ENCODE measurements at regions not wholly inside any gene's neighbourhood (a gene's known extent, or its start where the extent isn't known, plus 50 kb on each side); places are given as distances from the start of the nearest gene placed in this dataset.

DNA sequence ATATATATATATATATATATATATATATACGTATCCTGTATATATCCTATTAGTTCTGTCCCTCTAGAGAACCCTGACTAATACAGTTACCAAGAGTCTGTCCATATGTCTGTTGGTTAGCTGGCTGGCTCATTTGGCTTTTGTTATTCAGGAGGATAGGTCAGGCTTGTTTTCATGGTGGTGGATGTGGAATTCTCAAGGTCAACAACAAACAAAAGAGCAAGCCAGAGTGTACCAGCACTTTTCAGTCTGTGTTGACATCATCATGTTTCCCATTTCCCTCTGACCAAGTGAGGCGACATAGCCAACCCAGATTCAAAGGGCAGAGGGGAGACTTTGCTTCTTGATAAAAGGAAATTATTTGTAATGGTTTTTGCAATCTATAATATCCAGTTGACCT lies 88.5 kb upstream of the PTCHD4 start:
- peaks cover 9% of the 10 kb centered on the region for H3K4me1 ChIP-seq (ENCODE audit: control insufficient read depth, insufficient read depth, low read length)
- no peak overlapping the region for H3K4me3 ChIP-seq (ENCODE audit: low read depth, low read length)
- no peaks in the 10 kb centered on the region for H3K9me3 ChIP-seq (ENCODE audit: control insufficient read depth, insufficient read depth, low read length)

DNA sequence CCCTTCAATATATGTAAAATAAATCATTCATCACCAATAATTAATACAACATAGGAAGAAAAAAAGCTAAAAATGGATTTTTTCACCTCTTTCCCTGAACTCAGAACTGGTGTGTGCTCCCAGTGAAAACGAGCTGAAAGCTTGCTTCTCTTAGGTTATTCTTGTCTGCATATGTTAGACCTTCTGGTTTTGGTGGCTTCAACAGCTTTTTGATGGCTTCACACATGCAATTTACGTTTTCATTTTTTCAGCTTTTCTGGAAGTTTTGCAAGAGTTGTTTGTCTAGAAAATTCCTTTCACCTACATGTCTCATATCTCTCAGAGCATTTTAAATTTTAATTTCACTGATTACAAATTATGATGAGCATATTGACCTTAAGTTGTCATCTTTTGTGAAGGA lies 86.9 kb upstream of the PTCHD4 start:
- no peaks in the 10 kb centered on the region for H3K36me3 ChIP-seq (ENCODE audit: control insufficient read depth, insufficient read depth, low read length)
- no peaks in the 10 kb centered on the region for H3K27me3 ChIP-seq (ENCODE audit: control insufficient read depth, insufficient read depth, low read length)
- peaks cover 3% of the 10 kb centered on the region for H3K4me1 ChIP-seq (ENCODE audit: control insufficient read depth, insufficient read depth, low read length)
- H3K9me3 ChIP-seq (ENCODE audit: control insufficient read depth, insufficient read depth, low read length), result no peaks in the 10 kb centered on the region
- no peak overlapping the region for H3K9ac ChIP-seq (ENCODE audit: low read depth, low read length)
- no peak overlapping the region for H3K4me3 ChIP-seq (ENCODE audit: low read depth, low read length)

More for the DNA sequence above, 88.5 kb upstream of the PTCHD4 start:
- H3K27me3 ChIP-seq (ENCODE audit: control insufficient read depth, insufficient read depth, low read length), result no peaks in the 10 kb centered on the region
- H3K36me3 ChIP-seq (ENCODE audit: control insufficient read depth, insufficient read depth, low read length), result no peaks in the 10 kb centered on the region
- H3K9ac ChIP-seq (ENCODE audit: low read depth, low read length), result no peak overlapping the region

DNA sequence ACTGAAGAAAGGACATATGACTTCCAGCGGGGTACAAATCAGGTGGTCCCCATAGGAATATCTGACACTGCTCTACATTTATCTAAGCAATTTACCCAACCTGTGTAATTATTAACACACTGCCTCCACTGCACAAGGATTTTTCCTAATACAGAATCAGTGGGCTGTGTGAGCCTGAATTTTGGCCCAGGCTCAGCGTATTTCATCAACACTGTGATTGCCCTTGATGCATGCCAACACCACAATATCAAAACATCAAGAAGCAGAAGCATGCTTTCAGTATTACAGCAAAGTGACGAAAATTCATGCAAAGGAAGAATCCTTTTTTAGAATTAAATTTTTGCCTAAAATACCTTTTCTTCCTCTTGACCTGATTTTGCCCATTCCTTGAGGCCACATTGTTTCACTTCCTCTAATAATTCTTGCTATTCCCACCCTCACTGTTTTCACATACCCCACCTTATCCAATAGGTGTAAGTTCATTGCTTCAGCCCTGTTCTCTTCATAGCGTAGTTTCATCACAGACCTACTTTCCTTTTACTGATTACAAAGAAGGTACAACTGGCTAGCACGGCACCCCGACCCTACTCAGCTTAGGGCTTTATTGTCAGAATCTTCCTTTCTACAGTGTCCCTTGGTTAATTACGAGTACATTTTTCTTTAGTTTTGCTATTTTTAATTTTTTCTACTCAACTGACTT lies 83.7 kb upstream of the PTCHD4 start:
- Histone ChIP-seq H3K9ac (ENCODE audit: low read depth, low read length) (no peak overlapping the region), H3K4me3 (ENCODE audit: low read depth, low read length) (no peak overlapping the region), H3K36me3 (ENCODE audit: control insufficient read depth, insufficient read depth, low read length) (no peaks in the 10 kb centered on the region), H3K9me3 (ENCODE audit: control insufficient read depth, insufficient read depth, low read length) (no peaks in the 10 kb centered on the region), H3K4me1 (ENCODE audit: control insufficient read depth, insufficient read depth, low read length) (no peaks in the 10 kb centered on the region), H3K27me3 (ENCODE audit: control insufficient read depth, insufficient read depth, low read length) (no peaks in the 10 kb centered on the region)

DNA sequence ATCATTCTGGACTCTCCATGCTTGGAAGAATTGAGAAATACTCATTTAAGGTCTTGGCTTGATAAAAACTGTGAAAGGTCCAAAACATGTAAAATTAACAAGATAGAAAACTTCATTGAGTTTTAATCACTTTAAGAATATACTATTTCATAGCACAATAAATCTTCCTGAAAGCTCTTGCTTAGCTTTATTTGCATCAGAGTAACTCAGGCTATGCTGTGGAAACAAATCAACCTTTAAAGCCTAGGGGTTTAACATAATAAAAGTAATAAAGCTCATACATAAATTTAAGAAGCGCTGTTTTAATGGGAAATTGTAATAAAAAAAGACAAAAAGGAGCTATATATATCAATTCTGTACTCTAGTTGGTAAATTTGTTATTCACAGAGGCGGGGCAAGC lies 77.2 kb upstream of the PTCHD4 start:
- Histone ChIP-seq H3K27me3 (ENCODE audit: control insufficient read depth, insufficient read depth, low read length) (no peaks in the 10 kb centered on the region), H3K36me3 (ENCODE audit: control insufficient read depth, insufficient read depth, low read length) (no peaks in the 10 kb centered on the region), H3K9me3 (ENCODE audit: control insufficient read depth, insufficient read depth, low read length) (no peaks in the 10 kb centered on the region), H3K4me1 (ENCODE audit: control insufficient read depth, insufficient read depth, low read length) (peaks cover 4% of the 10 kb centered on the region), H3K9ac (ENCODE audit: low read depth, low read length) (no peak overlapping the region), H3K4me3 (ENCODE audit: low read depth, low read length) (no peak overlapping the region)

DNA sequence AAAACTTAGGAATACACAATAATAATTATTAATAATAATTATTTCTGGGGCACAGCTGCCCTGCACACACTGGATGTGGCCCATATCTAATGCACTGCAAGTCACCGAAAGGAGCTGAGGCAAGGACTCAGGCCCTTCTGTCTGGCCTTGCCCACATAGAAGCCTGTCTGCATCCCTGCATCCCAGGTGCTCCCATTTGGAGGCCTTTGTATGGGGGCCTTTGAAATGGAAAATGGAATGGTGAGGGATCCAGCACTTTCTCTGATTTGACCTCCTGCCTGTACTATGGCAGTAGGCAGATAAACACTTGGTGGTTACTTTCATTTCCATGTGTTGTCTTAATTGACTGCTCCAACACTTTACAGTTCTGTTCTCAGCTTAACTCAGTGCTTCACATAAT lies 75.7 kb upstream of the PTCHD4 start:
- no peak overlapping the region for H3K9ac ChIP-seq (ENCODE audit: low read depth, low read length)
- H3K9me3 ChIP-seq (ENCODE audit: control insufficient read depth, insufficient read depth, low read length), result no peaks in the 10 kb centered on the region
- H3K4me1 ChIP-seq (ENCODE audit: control insufficient read depth, insufficient read depth, low read length), result peaks cover 4% of the 10 kb centered on the region
- no peaks in the 10 kb centered on the region for H3K27me3 ChIP-seq (ENCODE audit: control insufficient read depth, insufficient read depth, low read length)
- no peaks in the 10 kb centered on the region for H3K36me3 ChIP-seq (ENCODE audit: control insufficient read depth, insufficient read depth, low read length)
- H3K4me3 ChIP-seq (ENCODE audit: low read depth, low read length), result no peak overlapping the region

DNA sequence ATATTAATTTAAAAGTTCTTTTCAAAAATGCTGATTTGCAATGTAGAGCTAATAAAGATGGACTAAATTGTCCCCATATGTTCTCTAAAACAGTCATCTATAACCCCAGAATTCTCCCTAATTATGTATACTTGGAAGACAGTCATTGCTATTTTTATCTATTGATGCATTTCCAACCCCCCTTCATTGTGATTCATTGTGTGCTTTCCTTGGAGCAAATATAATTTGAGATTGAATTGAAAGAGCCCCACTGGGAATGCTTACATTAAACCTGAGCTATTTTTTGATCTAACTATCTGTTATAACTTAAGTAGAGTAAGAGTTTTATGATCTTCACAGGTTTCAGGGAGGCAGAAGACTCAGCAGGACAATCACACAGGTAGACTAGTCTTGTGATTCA lies 73.7 kb upstream of the PTCHD4 start:
- H3K27me3 ChIP-seq (ENCODE audit: control insufficient read depth, insufficient read depth, low read length), result no peaks in the 10 kb centered on the region
- no peak overlapping the region for H3K9ac ChIP-seq (ENCODE audit: low read depth, low read length)
- H3K36me3 ChIP-seq (ENCODE audit: control insufficient read depth, insufficient read depth, low read length), result no peaks in the 10 kb centered on the region
- H3K4me3 ChIP-seq (ENCODE audit: low read depth, low read length), result no peak overlapping the region
- peaks cover 4% of the 10 kb centered on the region for H3K4me1 ChIP-seq (ENCODE audit: control insufficient read depth, insufficient read depth, low read length)
- no peaks in the 10 kb centered on the region for H3K9me3 ChIP-seq (ENCODE audit: control insufficient read depth, insufficient read depth, low read length)

DNA sequence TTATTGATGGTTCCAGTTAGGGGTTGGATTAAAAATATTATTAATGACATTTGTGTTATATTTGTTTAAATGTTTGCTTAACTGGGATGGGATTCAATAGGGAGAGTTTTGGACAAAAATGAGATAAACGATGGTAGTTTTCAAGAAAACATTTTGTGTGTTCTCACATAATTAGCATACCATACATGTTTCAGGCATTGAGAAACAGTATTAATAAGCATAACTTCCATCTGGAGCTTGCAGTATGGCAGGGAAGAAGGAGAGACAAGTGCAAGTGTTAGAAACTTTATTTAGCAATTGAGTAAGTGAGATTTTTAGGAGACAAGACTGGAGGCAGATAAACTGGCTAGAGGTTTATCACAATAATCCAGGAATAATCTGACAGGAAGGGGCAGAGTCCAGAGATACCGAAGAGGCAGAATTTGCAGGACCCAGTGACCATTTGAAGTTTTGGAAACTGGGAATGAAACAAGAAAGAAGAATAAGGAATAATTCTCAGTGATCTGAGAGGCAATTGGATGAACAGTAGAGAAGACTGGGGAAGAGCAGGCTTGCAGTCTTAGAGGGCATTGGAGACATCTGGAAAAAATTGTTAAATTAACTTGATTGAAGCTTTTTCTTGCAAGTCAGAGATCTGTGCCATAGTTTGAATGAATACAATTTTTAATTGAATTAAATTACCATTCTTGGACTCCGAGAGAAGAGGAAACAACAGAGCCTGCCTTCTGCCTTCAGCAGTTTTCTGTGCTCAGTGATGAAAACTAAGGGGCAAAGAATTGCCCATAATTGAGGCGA lies 73.0 kb upstream of the PTCHD4 start:
- no peaks in the 10 kb centered on the region for H3K27me3 ChIP-seq (ENCODE audit: control insufficient read depth, insufficient read depth, low read length)
- no peak overlapping the region for H3K9ac ChIP-seq (ENCODE audit: low read depth, low read length)
- no peaks in the 10 kb centered on the region for H3K36me3 ChIP-seq (ENCODE audit: control insufficient read depth, insufficient read depth, low read length)
- H3K4me3 ChIP-seq (ENCODE audit: low read depth, low read length), result no peak overlapping the region
- H3K4me1 ChIP-seq (ENCODE audit: control insufficient read depth, insufficient read depth, low read length), result peaks cover 4% of the 10 kb centered on the region
- no peaks in the 10 kb centered on the region for H3K9me3 ChIP-seq (ENCODE audit: control insufficient read depth, insufficient read depth, low read length)

DNA sequence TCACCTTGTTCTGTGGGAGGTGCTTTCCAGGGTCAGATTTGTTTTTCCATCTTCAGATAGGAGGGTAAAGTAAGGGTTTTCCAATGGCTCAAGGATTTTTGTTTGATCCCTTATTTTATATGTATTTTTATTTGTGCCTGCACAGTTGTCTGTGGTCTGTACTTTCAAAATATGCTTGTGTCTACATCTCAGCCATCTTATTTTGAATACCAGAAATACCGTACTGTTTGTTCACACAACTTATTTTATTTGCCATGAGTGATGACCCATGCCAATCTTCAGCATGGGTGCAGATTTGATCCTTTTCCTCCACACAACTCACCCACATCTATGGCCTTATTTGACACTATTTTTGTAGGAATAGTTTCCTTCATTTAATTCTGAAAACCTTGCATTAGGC lies 72.2 kb upstream of the PTCHD4 start:
- no peaks in the 10 kb centered on the region for H3K36me3 ChIP-seq (ENCODE audit: control insufficient read depth, insufficient read depth, low read length)
- no peak overlapping the region for H3K4me3 ChIP-seq (ENCODE audit: low read depth, low read length)
- no peaks in the 10 kb centered on the region for H3K9me3 ChIP-seq (ENCODE audit: control insufficient read depth, insufficient read depth, low read length)
- H3K9ac ChIP-seq (ENCODE audit: low read depth, low read length), result no peak overlapping the region
- H3K4me1 ChIP-seq (ENCODE audit: control insufficient read depth, insufficient read depth, low read length), result peaks cover 4% of the 10 kb centered on the region
- H3K27me3 ChIP-seq (ENCODE audit: control insufficient read depth, insufficient read depth, low read length), result no peaks in the 10 kb centered on the region

DNA sequence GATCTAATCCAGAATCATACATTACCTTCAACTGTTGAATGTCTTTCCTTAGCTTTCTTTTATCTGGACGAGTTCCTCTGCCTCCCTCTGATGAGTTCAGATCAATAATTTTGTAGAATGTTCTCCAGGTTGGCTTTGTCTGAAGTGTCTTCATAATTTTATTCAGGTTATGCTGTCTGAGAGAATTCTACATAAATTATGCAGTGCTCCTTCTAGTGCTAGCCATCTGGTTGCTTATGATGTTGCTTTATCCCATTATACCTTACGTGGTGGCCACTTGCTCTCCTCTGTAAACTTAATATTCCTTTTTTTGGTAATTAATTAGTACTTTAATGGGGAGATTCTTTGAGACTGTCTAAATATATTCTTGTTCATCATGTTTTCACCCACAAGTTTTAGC lies 67.7 kb upstream of the PTCHD4 start:
- Histone ChIP-seq H3K9me3 (ENCODE audit: control insufficient read depth, insufficient read depth, low read length) (no peaks in the 10 kb centered on the region), H3K36me3 (ENCODE audit: control insufficient read depth, insufficient read depth, low read length) (no peaks in the 10 kb centered on the region), H3K27me3 (ENCODE audit: control insufficient read depth, insufficient read depth, low read length) (no peaks in the 10 kb centered on the region), H3K9ac (ENCODE audit: low read depth, low read length) (no peak overlapping the region), H3K4me1 (ENCODE audit: control insufficient read depth, insufficient read depth, low read length) (no peaks in the 10 kb centered on the region), H3K4me3 (ENCODE audit: low read depth, low read length) (no peak overlapping the region)

DNA sequence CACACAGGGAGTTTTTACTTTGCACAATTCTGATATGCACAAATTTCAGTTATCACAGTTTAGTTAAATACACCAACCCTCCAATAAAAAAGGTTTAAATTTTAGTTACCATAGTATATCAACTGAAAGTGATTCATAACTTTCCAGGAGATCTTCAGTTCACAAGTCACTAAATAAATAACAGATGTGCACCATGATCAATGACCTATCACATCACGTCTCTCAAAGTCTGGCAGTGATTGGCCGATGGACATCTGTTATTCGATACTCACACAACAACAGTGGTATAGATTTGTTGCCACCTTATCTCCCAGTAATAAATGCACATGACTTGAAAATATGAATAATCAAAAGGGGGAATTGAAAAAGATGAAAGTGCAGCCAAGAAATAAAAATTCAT lies 66.8 kb upstream of the PTCHD4 start:
- no peaks in the 10 kb centered on the region for H3K27me3 ChIP-seq (ENCODE audit: control insufficient read depth, insufficient read depth, low read length)
- H3K4me3 ChIP-seq (ENCODE audit: low read depth, low read length), result no peak overlapping the region
- H3K4me1 ChIP-seq (ENCODE audit: control insufficient read depth, insufficient read depth, low read length), result no peaks in the 10 kb centered on the region
- no peak overlapping the region for H3K9ac ChIP-seq (ENCODE audit: low read depth, low read length)
- no peaks in the 10 kb centered on the region for H3K9me3 ChIP-seq (ENCODE audit: control insufficient read depth, insufficient read depth, low read length)
- no peaks in the 10 kb centered on the region for H3K36me3 ChIP-seq (ENCODE audit: control insufficient read depth, insufficient read depth, low read length)

DNA sequence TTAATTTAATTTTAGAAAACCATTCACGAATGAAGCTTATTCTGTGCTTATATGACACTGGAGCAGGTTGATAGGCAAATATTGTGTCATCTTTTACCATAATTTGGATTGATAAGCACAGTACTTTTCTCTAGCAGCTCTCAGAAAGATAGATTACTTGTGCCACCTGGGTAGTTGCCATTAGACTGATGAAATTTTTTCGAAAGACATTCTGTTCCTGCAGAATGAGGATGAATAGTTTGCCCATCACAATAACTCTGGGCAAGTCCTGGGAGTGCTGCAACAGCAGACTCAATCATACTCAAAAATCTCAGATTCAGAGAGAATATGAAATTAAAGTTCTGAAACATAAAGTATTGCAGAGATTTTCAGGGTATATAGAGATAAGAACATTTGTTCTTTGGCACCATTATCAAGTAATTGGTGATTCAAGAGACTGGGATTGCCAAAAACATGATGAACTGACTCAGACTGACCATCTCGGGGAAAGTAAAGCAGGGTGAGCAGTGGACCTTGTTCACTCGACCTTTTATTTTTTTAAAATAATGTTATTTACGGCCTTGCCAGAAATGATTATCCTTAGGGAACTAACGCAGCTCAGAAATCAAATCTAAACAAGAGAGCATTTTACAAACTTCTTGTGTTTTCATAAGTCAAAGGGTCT lies 65.8 kb upstream of the PTCHD4 start:
- Histone ChIP-seq H3K9ac (ENCODE audit: low read depth, low read length) (no peak overlapping the region), H3K27me3 (ENCODE audit: control insufficient read depth, insufficient read depth, low read length) (no peaks in the 10 kb centered on the region), H3K4me1 (ENCODE audit: control insufficient read depth, insufficient read depth, low read length) (no peaks in the 10 kb centered on the region), H3K4me3 (ENCODE audit: low read depth, low read length) (no peak overlapping the region), H3K9me3 (ENCODE audit: control insufficient read depth, insufficient read depth, low read length) (no peaks in the 10 kb centered on the region), H3K36me3 (ENCODE audit: control insufficient read depth, insufficient read depth, low read length) (no peaks in the 10 kb centered on the region)

DNA sequence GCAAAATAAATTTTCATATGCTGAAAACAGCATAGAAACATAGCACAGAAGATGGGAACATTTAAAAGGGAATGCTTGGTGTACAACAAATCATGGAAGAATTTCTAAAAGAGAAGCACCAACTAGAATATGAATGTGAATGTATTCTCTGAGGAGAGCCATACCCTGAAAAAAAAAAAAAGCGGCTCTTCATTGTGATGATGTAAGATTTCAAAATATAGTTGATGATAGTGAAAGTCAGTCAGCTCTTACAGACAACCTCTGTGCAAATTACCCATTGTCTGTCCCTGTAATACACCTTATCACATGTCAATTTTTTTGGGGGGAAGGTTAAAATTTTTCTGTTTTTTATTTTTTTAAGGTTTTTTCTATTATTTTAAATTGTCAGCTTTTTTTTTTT lies 58.6 kb upstream of the PTCHD4 start:
- Histone ChIP-seq H3K9ac (ENCODE audit: low read depth, low read length) (no peak overlapping the region), H3K9me3 (ENCODE audit: control insufficient read depth, insufficient read depth, low read length) (no peaks in the 10 kb centered on the region), H3K4me1 (ENCODE audit: control insufficient read depth, insufficient read depth, low read length) (no peaks in the 10 kb centered on the region), H3K27me3 (ENCODE audit: control insufficient read depth, insufficient read depth, low read length) (no peaks in the 10 kb centered on the region), H3K36me3 (ENCODE audit: control insufficient read depth, insufficient read depth, low read length) (no peaks in the 10 kb centered on the region), H3K4me3 (ENCODE audit: low read depth, low read length) (no peak overlapping the region)

Data from iPS-15b (cell line).